WTC11 (cell line): ENCODE measurements at regions not wholly inside any gene's neighbourhood (a gene's known extent, or its start where the extent isn't known, plus 50 kb on each side); places are given as distances from the start of the nearest gene placed in this dataset.

ENCODE experiments used
- ARID4B ChIP-seq: sonication (generic); formaldehyde crosslinking; IDR thresholded peaks from 2 replicates; pipeline ENCODE4 v1.8.0; 2023; ENCODE audit warnings: missing genetic modification reagents, mild to moderate bottlenecking, borderline replicate concordance
- CTCF ChIP-seq: fragments of 200-600 bp; IDR thresholded peaks from 2 replicates; pipeline ENCODE4 v1.8.0; 2022; ENCODE audit warnings: antibody characterized with exemption
- FOXJ3 ChIP-seq: sonication (generic); formaldehyde crosslinking; IDR thresholded peaks from 2 replicates; pipeline ENCODE4 v1.9.0; 2021; ENCODE audit warnings: missing genetic modification reagents, mild to moderate bottlenecking, borderline replicate concordance
- NFE2L1 ChIP-seq: sonication (generic); formaldehyde crosslinking; IDR thresholded peaks from 2 replicates; pipeline ENCODE4 v1.8.1; 2023; ENCODE audit warnings: missing genetic modification reagents
- NR2C2 ChIP-seq: sonication (generic); formaldehyde crosslinking; IDR thresholded peaks from 2 replicates; pipeline ENCODE4 v1.8.0; 2022; ENCODE audit warnings: mild to moderate bottlenecking, missing genetic modification reagents
- OVOL2 ChIP-seq: fragments of 250-450 bp; sonication (Bioruptor Pico); IDR thresholded peaks from 2 replicates; pipeline ENCODE4 v1.9.0; 2021; ENCODE audit warnings: mild to moderate bottlenecking, borderline replicate concordance
- RELA ChIP-seq: sonication (generic); formaldehyde crosslinking; IDR thresholded peaks from 2 replicates; pipeline ENCODE4 v1.8.1; 2022; ENCODE audit warnings: missing genetic modification reagents, mild to moderate bottlenecking, borderline replicate concordance
- USF2 ChIP-seq: sonication (generic); formaldehyde crosslinking; IDR thresholded peaks from 2 replicates; pipeline ENCODE4 v1.8.1; 2023; ENCODE audit warnings: mild to moderate bottlenecking, missing genetic modification reagents, moderate library complexity
- ZNF121 ChIP-seq: sonication (generic); formaldehyde crosslinking; IDR thresholded peaks from 2 replicates; pipeline ENCODE4 v1.8.0; 2023; ENCODE audit warnings: missing genetic modification reagents
- ZNF416 ChIP-seq: fragments of 250-450 bp; sonication (Bioruptor Pico); IDR thresholded peaks from 2 replicates; pipeline ENCODE4 v1.9.0; 2021; ENCODE audit warnings: mild to moderate bottlenecking, inconsistent platforms

DNA sequence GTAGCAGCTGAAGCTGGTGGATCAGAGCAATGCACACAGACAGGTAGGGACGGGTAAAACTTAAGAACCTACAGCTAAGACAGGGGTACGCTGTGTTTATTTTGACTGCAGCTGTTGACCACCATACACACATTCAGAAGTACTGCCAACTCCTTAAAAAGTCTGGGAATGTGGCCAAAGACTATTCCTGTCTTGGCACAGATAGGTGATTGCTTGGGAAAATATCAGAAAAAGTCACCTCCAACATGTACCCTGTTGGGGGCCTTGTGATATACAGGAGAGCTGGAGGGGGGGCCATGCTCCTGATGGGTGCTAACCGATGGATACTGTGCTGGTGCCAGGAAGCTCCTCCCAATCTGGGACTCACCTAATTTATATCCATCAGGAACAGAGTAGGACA, 121.2 kb downstream of the VCX2 start:
- TF ChIP-seq CTCF, result no peak
- no peak for TF ChIP-seq FOXJ3 (CRISPR knock-in tag)
- no peak for TF ChIP-seq USF2
- no peak for TF ChIP-seq ZNF416
- TF ChIP-seq RELA, result no peak
- no peak for TF ChIP-seq NFE2L1 (CRISPR knock-in tag)
- no peak for TF ChIP-seq NR2C2 (CRISPR knock-in tag)
- TF ChIP-seq ZNF121 (CRISPR knock-in tag), result no peak
- TF ChIP-seq OVOL2, result no peak
- TF ChIP-seq ARID4B (CRISPR knock-in tag), result no peak
